ENCODE measurements at regions not wholly inside any gene's neighbourhood (a gene's known extent, or its start where the extent isn't known, plus 50 kb on each side); places are given as distances from the start of the nearest gene placed in this dataset.

GRCh38 chr7:13028036-13028824 is 340.8 kb downstream of the ARL4A start:
- H3K9me3 Mint-ChIP-seq = peaks cover 7% of the 10 kb centered on the region; the same call in 1 of the 3 replicates
- H3K4me3 Mint-ChIP-seq = no peak overlapping the region
- no peak for DNase-seq (ENCODE audit: low spot score)
- Histone ChIP-seq H4K20me1 (replicated peaks; ENCODE audit: insufficient read depth) (no peaks in the 10 kb centered on the region), H2AFZ (no peak overlapping the region), H3K27ac (ENCODE audit: low read depth) (no peak overlapping the region), H3K27me3 (ENCODE audit: insufficient read depth) (no peaks in the 10 kb centered on the region), H3K79me2 (replicated peaks; ENCODE audit: insufficient read depth) (no peaks in the 10 kb centered on the region), H3K9me2 (ENCODE audit: insufficient read depth) (no peaks in the 10 kb centered on the region), H3K36me3 (ENCODE audit: insufficient read depth) (no peaks in the 10 kb centered on the region), H3K4me3 (no peak overlapping the region), H3K4me2 (no peak overlapping the region), H3K4me1 (ENCODE audit: insufficient read depth) (peaks cover 15% of the 10 kb centered on the region), H3F3A (replicated peaks; ENCODE audit: low read depth) (no peaks in the 10 kb centered on the region)
- H3K36me3 Mint-ChIP-seq (ENCODE audit: low read depth) = no peaks in the 10 kb centered on the region; the same call in 2 of the 3 replicates
- H3K4me1 Mint-ChIP-seq = peaks cover 19% of the 10 kb centered on the region
- H3K27me3 Mint-ChIP-seq (ENCODE audit: insufficient read depth, low read depth, poor library complexity) = no peaks in the 10 kb centered on the region
- no peak for TF ChIP-seq EZH2 (IDR thresholded peaks at IDR 0.05; ENCODE audit: low read depth, unreplicated experiment)
- TF ChIP-seq REST (IDR thresholded peaks at IDR 0.05; ENCODE audit: unreplicated experiment) = no peak
- no peak for TF ChIP-seq CTCF (conservative IDR thresholded peaks at IDR 0.05; ENCODE audit: low read depth in 2 of 2)
- TF ChIP-seq CREB1 (CRISPR knock-in tag; IDR thresholded peaks at IDR 0.05; ENCODE audit: low read depth) = no peak
- TF ChIP-seq ZNF114 (CRISPR knock-in tag; IDR thresholded peaks at IDR 0.05) = no peak
- no peak for TF ChIP-seq STAT1 (IDR thresholded peaks at IDR 0.05; ENCODE audit: unreplicated experiment)
- TF ChIP-seq POLR2AphosphoS5 (IDR thresholded peaks at IDR 0.05; ENCODE audit: low read depth) = no peak
- no peak for TF ChIP-seq JUNB (IDR thresholded peaks at IDR 0.05; ENCODE audit: unreplicated experiment)
- TF ChIP-seq EZH2phosphoT487 (IDR thresholded peaks at IDR 0.05; ENCODE audit: unreplicated experiment) = no peak
- no peak for TF ChIP-seq ZNF331 (CRISPR knock-in tag; IDR thresholded peaks at IDR 0.05; ENCODE audit: low read depth)
- TF ChIP-seq ZNF462 (CRISPR knock-in tag; IDR thresholded peaks at IDR 0.05) = no peak
- TF ChIP-seq ETS1 (IDR thresholded peaks at IDR 0.05) = no peak
- no peak for TF ChIP-seq NANOG (IDR thresholded peaks at IDR 0.05; ENCODE audit: borderline replicate concordance)
- H3K27ac Mint-ChIP-seq = no peak overlapping the region
- ATAC-seq = no peak

All from GM23338 (cell line).